Neural progenitor cell (in vitro differentiated cells): ENCODE measurements at regions not wholly inside any gene's neighbourhood (a gene's known extent, or its start where the extent isn't known, plus 50 kb on each side); places are given as distances from the start of the nearest gene placed in this dataset.

ENCODE experiments used
- CTCF ChIP-seq: fragments of 200-600 bp; sonication (generic); IDR thresholded peaks from 2 replicates; pipeline ENCODE4 v1.5.1; 2017; ENCODE audit warnings: antibody characterized with exemption, mild to moderate bottlenecking
- EZH2 ChIP-seq: fragments of 200-600 bp; sonication (generic); IDR thresholded peaks from 2 replicates; pipeline ENCODE4 v1.6.1; 2017; ENCODE audit warnings: antibody characterized with exemption, mild to moderate bottlenecking, moderate library complexity
- EZH2phosphoT487 ChIP-seq: fragments of 200-600 bp; sonication (generic); IDR thresholded peaks from 2 replicates; pipeline ENCODE4 v1.6.1; 2017; ENCODE audit warnings: antibody characterized with exemption

- TF ChIP-seq CTCF (no peak), EZH2phosphoT487 (no peak), EZH2 (no peak)
Observed at GRCh38 chr9:38298503-38298902, 94.0 kb upstream of the ALDH1B1 start.
